Thoracic aorta (tissue), 2 donors: ENCODE measurements at regions not wholly inside any gene's neighbourhood (a gene's known extent, or its start where the extent isn't known, plus 50 kb on each side); places are given as distances from the start of the nearest gene placed in this dataset.

Experiments
- ATAC-seq: fragments of 150-250 bp; one replicate; pipeline ENCODE4 v1.8.0; 2017; ENCODE audit warnings: low read depth; ENCODE audit not compliant: insufficient number of reproducible peaks, low FRiP score
- DNase-seq: peaks from one replicate; pipeline ENCODE4 v3.0.0-alpha.2; 2020; ENCODE audit warnings: low spot score
- H3K27ac ChIP-seq, 2 donors: fragments of 200-600 bp; sonication (generic); 1 replicate in 1 of 2; 2 replicates in 1 of 2; pipeline ENCODE4 v1.5.1; 2016; ENCODE audit warnings: mild to moderate bottlenecking in 2 of 2, moderate library complexity in 2 of 2
- H3K27me3 ChIP-seq: fragments of 200-600 bp; sonication (generic); replicated peaks from 2 replicates; pipeline ENCODE4 v1.6.0; 2016; ENCODE audit warnings: mild to moderate bottlenecking; ENCODE audit not compliant: insufficient read depth
- H3K36me3 ChIP-seq: fragments of 200-600 bp; sonication (generic); one replicate; pipeline ENCODE4 v1.5.1; 2016
- H3K4me1 ChIP-seq, 2 donors: fragments of 200-600 bp; sonication (generic); 1 replicate in 1 of 2; 2 replicates in 1 of 2; pipeline versions ENCODE4 v1.5.1 to v1.6.0; 2016; ENCODE audit warnings: low read depth in 2 of 2, mild to moderate bottlenecking in 1 of 2; ENCODE audit not compliant: control insufficient read depth in 1 of 2
- H3K4me3 ChIP-seq: fragments of 200-600 bp; sonication (generic); 2 replicates; pipeline ENCODE4 v1.5.1; 2016; ENCODE audit warnings: mild to moderate bottlenecking
- H3K9me3 ChIP-seq: fragments of 200-600 bp; sonication (generic); 2 replicates; pipeline ENCODE4 v1.5.1; 2016
- TF ChIP-seq, protein P1 (sequence below): fragments of 200-600 bp; sonication (generic); IDR thresholded peaks from one replicate; pipeline ENCODE4 v1.5.1; 2019; ENCODE audit warnings: antibody characterized with exemption

DNA sequence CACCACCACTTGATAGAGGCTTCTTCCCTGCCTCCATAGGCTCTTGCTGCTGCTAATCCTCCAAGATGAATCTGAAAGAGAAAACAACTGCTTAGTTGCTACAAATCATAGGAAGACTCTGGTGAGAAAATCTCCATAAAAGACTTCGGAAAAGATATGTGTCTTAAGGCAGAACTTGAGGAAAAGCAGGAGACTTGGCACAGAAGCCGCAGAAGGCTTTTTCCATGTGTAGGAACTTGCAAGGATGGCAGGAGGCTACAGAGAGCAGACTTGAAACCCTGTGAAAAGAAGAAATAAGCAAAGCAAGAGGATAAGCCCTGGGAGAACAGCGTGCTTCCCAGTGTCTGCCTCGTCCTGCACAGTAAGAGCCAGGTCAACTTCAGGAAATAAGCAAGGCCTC, 128.2 kb upstream of the NDUFV2 start:
- TF ChIP-seq, protein P1, sequence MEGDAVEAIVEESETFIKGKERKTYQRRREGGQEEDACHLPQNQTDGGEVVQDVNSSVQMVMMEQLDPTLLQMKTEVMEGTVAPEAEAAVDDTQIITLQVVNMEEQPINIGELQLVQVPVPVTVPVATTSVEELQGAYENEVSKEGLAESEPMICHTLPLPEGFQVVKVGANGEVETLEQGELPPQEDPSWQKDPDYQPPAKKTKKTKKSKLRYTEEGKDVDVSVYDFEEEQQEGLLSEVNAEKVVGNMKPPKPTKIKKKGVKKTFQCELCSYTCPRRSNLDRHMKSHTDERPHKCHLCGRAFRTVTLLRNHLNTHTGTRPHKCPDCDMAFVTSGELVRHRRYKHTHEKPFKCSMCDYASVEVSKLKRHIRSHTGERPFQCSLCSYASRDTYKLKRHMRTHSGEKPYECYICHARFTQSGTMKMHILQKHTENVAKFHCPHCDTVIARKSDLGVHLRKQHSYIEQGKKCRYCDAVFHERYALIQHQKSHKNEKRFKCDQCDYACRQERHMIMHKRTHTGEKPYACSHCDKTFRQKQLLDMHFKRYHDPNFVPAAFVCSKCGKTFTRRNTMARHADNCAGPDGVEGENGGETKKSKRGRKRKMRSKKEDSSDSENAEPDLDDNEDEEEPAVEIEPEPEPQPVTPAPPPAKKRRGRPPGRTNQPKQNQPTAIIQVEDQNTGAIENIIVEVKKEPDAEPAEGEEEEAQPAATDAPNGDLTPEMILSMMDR = no peak
- DNase-seq (no peak), ATAC-seq (no peak)
- Histone ChIP-seq H3K27ac (no peak overlapping the region), H3K4me1 (no peaks in the 10 kb centered on the region), H3K4me3 (no peak overlapping the region), H3K9me3 (no peaks in the 10 kb centered on the region), H3K36me3 (no peaks in the 10 kb centered on the region), H3K27me3 (no peaks in the 10 kb centered on the region)

GRCh38 chr18:8974696-8975095, 127.8 kb upstream of the NDUFV2 start:
- Histone ChIP-seq H3K4me1 (no peaks in the 10 kb centered on the region), H3K4me3 (no peak overlapping the region), H3K9me3 (no peaks in the 10 kb centered on the region), H3K27ac (no peak overlapping the region), H3K36me3 (no peaks in the 10 kb centered on the region), H3K27me3 (no peaks in the 10 kb centered on the region)
- ATAC-seq (no peak), DNase-seq (no peak)
- TF ChIP-seq, protein P1 = no peak

GRCh38 chr18:8975624-8976023, 126.9 kb upstream of the NDUFV2 start:
- no peak for ATAC-seq
- H3K27ac ChIP-seq = no peak overlapping the region
- H3K27me3 ChIP-seq = no peaks in the 10 kb centered on the region

DNA sequence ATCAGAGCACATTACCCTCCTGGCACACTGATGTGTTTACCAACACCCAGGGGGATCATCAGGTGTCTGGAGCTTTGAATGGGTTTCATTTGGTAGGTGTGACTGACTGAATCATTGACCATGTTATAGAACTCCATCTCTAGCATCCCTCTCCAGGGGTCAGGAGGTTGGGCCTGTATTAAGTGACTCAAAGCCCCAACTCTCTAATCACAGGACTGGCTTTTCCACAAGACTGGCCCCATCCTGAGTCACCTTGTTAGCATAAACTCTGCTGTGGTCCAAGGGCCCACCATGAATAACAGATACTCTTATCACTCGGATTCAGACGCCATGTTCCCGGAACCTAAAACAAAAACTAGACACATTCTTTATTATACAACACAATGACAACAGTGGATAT, 125.9 kb upstream of the NDUFV2 start:
- H3K27me3 ChIP-seq = no peaks in the 10 kb centered on the region
- H3K4me3 ChIP-seq = no peak overlapping the region
- H3K36me3 ChIP-seq = no peaks in the 10 kb centered on the region
- no peaks in the 10 kb centered on the region for H3K4me1 ChIP-seq
- ATAC-seq (no peak), DNase-seq (no peak)
- no peaks in the 10 kb centered on the region for H3K9me3 ChIP-seq
- no peak overlapping the region for H3K27ac ChIP-seq
- TF ChIP-seq, protein P1 = no peak

More at GRCh38 chr18:8975624-8976023, 126.9 kb upstream of the NDUFV2 start:
- H3K9me3 ChIP-seq = no peaks in the 10 kb centered on the region
- no peaks in the 10 kb centered on the region for H3K4me1 ChIP-seq
- no peaks in the 10 kb centered on the region for H3K36me3 ChIP-seq
- DNase-seq = no peak
- TF ChIP-seq, protein P1 = no peak
- H3K4me3 ChIP-seq = no peak overlapping the region

GRCh38 chr18:8977166-8977565, 125.3 kb upstream of the NDUFV2 start:
- H3K36me3 ChIP-seq = no peaks in the 10 kb centered on the region
- ATAC-seq = no peak
- no peak overlapping the region for H3K4me3 ChIP-seq
- H3K9me3 ChIP-seq = no peaks in the 10 kb centered on the region
- no peaks in the 10 kb centered on the region for H3K27me3 ChIP-seq
- TF ChIP-seq, protein P1 = no peak
- DNase-seq = no peak
- H3K27ac ChIP-seq = no peak overlapping the region
- no peaks in the 10 kb centered on the region for H3K4me1 ChIP-seq
